ENCODE measurements at regions not wholly inside any gene's neighbourhood (a gene's known extent, or its start where the extent isn't known, plus 50 kb on each side); places are given as distances from the start of the nearest gene placed in this dataset.
"Not testable (repeated sequence)": the region's sequence is repeated elsewhere in the genome, so short reads cannot be mapped to it uniquely, and the experiment has no call there.

GRCh38 chr10:121137533-121137932, 286.4 kb downstream of the WDR11 start:
- no peak for TF ChIP-seq CTCF (IDR thresholded peaks at IDR 0.05; ENCODE audit: insufficient read depth, missing control alignments)
- no peak for FAIRE-seq

GRCh38 chr10:121138112-121138860, 287.1 kb downstream of the WDR11 start:
- no peak for TF ChIP-seq CTCF (IDR thresholded peaks at IDR 0.05; ENCODE audit: insufficient read depth, missing control alignments)
- FAIRE-seq = no peak
- no peak for DNase-seq (ENCODE audit: insufficient read length, low spot score)

More at GRCh38 chr10:121137533-121137932, 286.4 kb downstream of the WDR11 start:
- no peak for DNase-seq (ENCODE audit: insufficient read length, low spot score)

- TF ChIP-seq CTCF (IDR thresholded peaks at IDR 0.05; ENCODE audit: insufficient read depth, missing control alignments) = no peak
- FAIRE-seq = no peak
- DNase-seq (ENCODE audit: insufficient read length, low spot score) = no peak
Observed at GRCh38 chr10:121138918-121139317, 287.8 kb downstream of the WDR11 start.

- DNase-seq (ENCODE audit: insufficient read length, low spot score); FAIRE-seq: not testable (repeated sequence)
Observed at GRCh38 chr10:121145802-121146395, 294.7 kb downstream of the WDR11 start.

- no peak for TF ChIP-seq CTCF (IDR thresholded peaks at IDR 0.05; ENCODE audit: insufficient read depth, missing control alignments)
- DNase-seq (ENCODE audit: insufficient read length, low spot score) (no peak), FAIRE-seq (no peak)
Observed at GRCh38 chr10:121148921-121149320, 297.8 kb downstream of the WDR11 start.

- TF ChIP-seq CTCF (IDR thresholded peaks at IDR 0.05; ENCODE audit: insufficient read depth, missing control alignments) = no peak
- DNase-seq (ENCODE audit: insufficient read length, low spot score) (no peak), FAIRE-seq (no peak)
Observed at GRCh38 chr10:121152033-121152432, 300.9 kb downstream of the WDR11 start.

- no peak for TF ChIP-seq CTCF (IDR thresholded peaks at IDR 0.05; ENCODE audit: insufficient read depth, missing control alignments)
- no peak for FAIRE-seq
- no peak for DNase-seq (ENCODE audit: insufficient read length, low spot score)
Observed at GRCh38 chr10:121152935-121153334, 301.8 kb downstream of the WDR11 start.
